NT2/D1 (cell line): ENCODE measurements at regions not wholly inside any gene's neighbourhood (a gene's known extent, or its start where the extent isn't known, plus 50 kb on each side); places are given as distances from the start of the nearest gene placed in this dataset.
"Not testable (repeated sequence)": the region's sequence is repeated elsewhere in the genome, so short reads cannot be mapped to it uniquely, and the experiment has no call there.

Experiments
- DNase-seq: peaks from one replicate; pipeline ENCODE4 v3.0.0-alpha.2; 2011; ENCODE audit warnings: low read depth, low spot score
- H3K27me3 ChIP-seq: 2 replicates; pipeline ENCODE4 v1.6.0; 2011; ENCODE audit warnings: mild to moderate bottlenecking; ENCODE audit not compliant: insufficient read length, insufficient read depth
- H3K36me3 ChIP-seq: 2 replicates; pipeline ENCODE4 v1.6.1; 2011; ENCODE audit warnings: mild to moderate bottlenecking, low read length, mixed read lengths; ENCODE audit not compliant: insufficient read depth, insufficient read length
- H3K4me1 ChIP-seq: 2 replicates; pipeline ENCODE4 v1.5.1; 2011; ENCODE audit not compliant: insufficient read depth, insufficient read length
- H3K4me3 ChIP-seq: 2 replicates; pipeline ENCODE4 v1.5.1; 2011; ENCODE audit warnings: low read depth; ENCODE audit not compliant: insufficient read length
- H3K9ac ChIP-seq: 2 replicates; pipeline ENCODE4 v1.6.0; 2011; ENCODE audit warnings: low read depth; ENCODE audit not compliant: insufficient read length
- H3K9me3 ChIP-seq: 2 replicates; pipeline ENCODE4 v1.5.1; 2011; ENCODE audit warnings: mild to moderate bottlenecking, low read length; ENCODE audit not compliant: insufficient read depth
- SUZ12 ChIP-seq: IDR thresholded peaks from 2 replicates; pipeline ENCODE4 v1.6.1; 2011; ENCODE audit not compliant: insufficient read length, insufficient read depth; ENCODE audit errors: extremely low read depth
- YY1 ChIP-seq: IDR thresholded peaks from 2 replicates; pipeline ENCODE4 v1.6.1; 2011; ENCODE audit not compliant: insufficient read length, insufficient read depth
- ZNF274 ChIP-seq: IDR thresholded peaks from 2 replicates; pipeline ENCODE4 v1.6.1; 2011; ENCODE audit warnings: mild to moderate bottlenecking, low read depth, low read length

- no peaks in the 10 kb centered on the region for H3K27me3 ChIP-seq
- H3K4me1 ChIP-seq = no peaks in the 10 kb centered on the region
- DNase-seq = no peak
- TF ChIP-seq ZNF274 = no peak
- no peak for TF ChIP-seq YY1
- TF ChIP-seq SUZ12 = no peak
- H3K4me3 ChIP-seq = no peak overlapping the region
- H3K9me3 ChIP-seq = no peaks in the 10 kb centered on the region
- H3K36me3 ChIP-seq = no peaks in the 10 kb centered on the region
- H3K9ac ChIP-seq = no peak overlapping the region
These were observed 151.8 kb upstream of the HMGA2 start for GRCh38 chr12:65672441-65672840.

- H3K9ac ChIP-seq = no peak overlapping the region
These were observed 151.1 kb upstream of the HMGA2 start for GRCh38 chr12:65673156-65673690.

GRCh38 chr12:65673732-65674131 lies 150.6 kb upstream of the HMGA2 start:
- no peak overlapping the region for H3K9ac ChIP-seq
- H3K4me3 ChIP-seq = no peak overlapping the region
- H3K4me1 ChIP-seq = no peaks in the 10 kb centered on the region
- H3K36me3 ChIP-seq = no peaks in the 10 kb centered on the region
- no peak for DNase-seq
- no peaks in the 10 kb centered on the region for H3K9me3 ChIP-seq
- TF ChIP-seq SUZ12 = no peak
- no peak for TF ChIP-seq ZNF274
- TF ChIP-seq YY1 = no peak
- no peaks in the 10 kb centered on the region for H3K27me3 ChIP-seq

More at GRCh38 chr12:65673156-65673690, 151.1 kb upstream of the HMGA2 start:
- no peaks in the 10 kb centered on the region for H3K27me3 ChIP-seq
- H3K4me3 ChIP-seq = no peak overlapping the region
- no peaks in the 10 kb centered on the region for H3K9me3 ChIP-seq
- no peaks in the 10 kb centered on the region for H3K36me3 ChIP-seq
- DNase-seq = no peak
- no peak for TF ChIP-seq ZNF274
- TF ChIP-seq SUZ12 = no peak
- TF ChIP-seq YY1 = no peak
- H3K4me1 ChIP-seq = no peaks in the 10 kb centered on the region

- no peak for DNase-seq
- no peaks in the 10 kb centered on the region for H3K9me3 ChIP-seq
- H3K4me3 ChIP-seq = no peak overlapping the region
- H3K9ac ChIP-seq = no peak overlapping the region
- no peaks in the 10 kb centered on the region for H3K4me1 ChIP-seq
- TF ChIP-seq SUZ12 = no peak
- TF ChIP-seq YY1 = no peak
- no peak for TF ChIP-seq ZNF274
- no peaks in the 10 kb centered on the region for H3K27me3 ChIP-seq
- H3K36me3 ChIP-seq = no peaks in the 10 kb centered on the region
These were observed 149.1 kb upstream of the HMGA2 start for GRCh38 chr12:65675141-65675621.

GRCh38 chr12:65678172-65678571 lies 146.1 kb upstream of the HMGA2 start:
- H3K36me3 ChIP-seq, DNase-seq, H3K9ac ChIP-seq, H3K4me1 ChIP-seq, H3K27me3 ChIP-seq, H3K4me3 ChIP-seq, H3K9me3 ChIP-seq: not testable (repeated sequence)

GRCh38 chr12:65681226-65681625 lies 143.1 kb upstream of the HMGA2 start:
- no peak for DNase-seq
- H3K27me3 ChIP-seq = no peaks in the 10 kb centered on the region
- no peaks in the 10 kb centered on the region for H3K4me1 ChIP-seq
- H3K9ac ChIP-seq = no peak overlapping the region
- no peaks in the 10 kb centered on the region for H3K9me3 ChIP-seq
- no peak for TF ChIP-seq SUZ12
- no peak for TF ChIP-seq YY1
- TF ChIP-seq ZNF274 = no peak
- H3K36me3 ChIP-seq = no peaks in the 10 kb centered on the region
- no peak overlapping the region for H3K4me3 ChIP-seq

- no peaks in the 10 kb centered on the region for H3K27me3 ChIP-seq
- DNase-seq = no peak
These were observed 142.2 kb upstream of the HMGA2 start for GRCh38 chr12:65682112-65682511.

GRCh38 chr12:65684906-65685305 lies 139.4 kb upstream of the HMGA2 start:
- Histone ChIP-seq H3K36me3 (no peaks in the 10 kb centered on the region), H3K4me3 (no peak overlapping the region), H3K4me1 (no peaks in the 10 kb centered on the region), H3K27me3 (no peaks in the 10 kb centered on the region), H3K9ac (no peak overlapping the region), H3K9me3 (no peaks in the 10 kb centered on the region)
- DNase-seq = no peak
- TF ChIP-seq SUZ12 (no peak), ZNF274 (no peak), YY1 (no peak)

More at GRCh38 chr12:65682112-65682511, 142.2 kb upstream of the HMGA2 start:
- no peak overlapping the region for H3K9ac ChIP-seq
- no peaks in the 10 kb centered on the region for H3K4me1 ChIP-seq
- no peaks in the 10 kb centered on the region for H3K9me3 ChIP-seq
- H3K36me3 ChIP-seq = no peaks in the 10 kb centered on the region
- TF ChIP-seq SUZ12 (no peak), ZNF274 (no peak), YY1 (no peak)
- H3K4me3 ChIP-seq = no peak overlapping the region
